ENCODE measurements at regions not wholly inside any gene's neighbourhood (a gene's known extent, or its start where the extent isn't known, plus 50 kb on each side); places are given as distances from the start of the nearest gene placed in this dataset.

DNA sequence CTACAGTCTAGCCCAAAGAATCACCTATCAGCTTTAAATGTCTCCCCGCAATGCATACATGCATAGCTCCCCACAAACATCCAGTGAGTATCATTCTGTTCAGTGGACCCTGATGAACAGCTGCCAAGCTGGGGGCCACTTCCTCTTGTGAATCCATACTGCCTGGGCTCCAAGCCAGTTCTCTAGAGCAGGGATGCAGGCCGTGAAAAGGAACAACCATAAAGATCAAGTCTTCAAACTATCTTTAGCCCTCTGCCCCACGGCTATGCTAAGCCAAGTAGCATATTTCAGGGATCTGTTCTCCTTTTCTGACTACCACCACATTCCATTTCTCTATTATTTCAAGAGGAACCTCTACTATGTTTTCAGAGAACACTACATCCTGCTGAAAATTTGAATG lies 191.7 kb upstream of the BTBD3 start:
- no peak for TF ChIP-seq CTCF (IDR thresholded peaks at IDR 0.05 in 2 of 3, conservative IDR thresholded peaks at IDR 0.05 in 1 of 3; ENCODE audit: borderline replicate concordance in 1 of 3, insufficient read depth in 1 of 3, low read depth in 2 of 3, low read length in 2 of 3)
- no peak for TF ChIP-seq POLR2A (IDR thresholded peaks at IDR 0.05; ENCODE audit: borderline replicate concordance, extremely low read depth, insufficient read depth, insufficient read length)
- no peak for TF ChIP-seq MAX (IDR thresholded peaks at IDR 0.05)
- no peak for TF ChIP-seq EZH2phosphoT487 (IDR thresholded peaks at IDR 0.05; ENCODE audit: borderline replicate concordance)
- no peak for TF ChIP-seq EGR1 (IDR thresholded peaks at IDR 0.05; ENCODE audit: low read depth)
- TF ChIP-seq, protein P1, sequence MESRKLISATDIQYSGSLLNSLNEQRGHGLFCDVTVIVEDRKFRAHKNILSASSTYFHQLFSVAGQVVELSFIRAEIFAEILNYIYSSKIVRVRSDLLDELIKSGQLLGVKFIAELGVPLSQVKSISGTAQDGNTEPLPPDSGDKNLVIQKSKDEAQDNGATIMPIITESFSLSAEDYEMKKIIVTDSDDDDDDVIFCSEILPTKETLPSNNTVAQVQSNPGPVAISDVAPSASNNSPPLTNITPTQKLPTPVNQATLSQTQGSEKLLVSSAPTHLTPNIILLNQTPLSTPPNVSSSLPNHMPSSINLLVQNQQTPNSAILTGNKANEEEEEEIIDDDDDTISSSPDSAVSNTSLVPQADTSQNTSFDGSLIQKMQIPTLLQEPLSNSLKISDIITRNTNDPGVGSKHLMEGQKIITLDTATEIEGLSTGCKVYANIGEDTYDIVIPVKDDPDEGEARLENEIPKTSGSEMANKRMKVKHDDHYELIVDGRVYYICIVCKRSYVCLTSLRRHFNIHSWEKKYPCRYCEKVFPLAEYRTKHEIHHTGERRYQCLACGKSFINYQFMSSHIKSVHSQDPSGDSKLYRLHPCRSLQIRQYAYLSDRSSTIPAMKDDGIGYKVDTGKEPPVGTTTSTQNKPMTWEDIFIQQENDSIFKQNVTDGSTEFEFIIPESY (IDR thresholded peaks at IDR 0.05; ENCODE audit: extremely low read depth, insufficient replicate concordance, low read length): no peak
- TF ChIP-seq RAD21 (IDR thresholded peaks at IDR 0.05; ENCODE audit: low read depth): no peak
- no peak for TF ChIP-seq CEBPB (IDR thresholded peaks at IDR 0.05; ENCODE audit: low read depth)
- no peak for TF ChIP-seq EZH2 (IDR thresholded peaks at IDR 0.05)
- no peak for TF ChIP-seq POLR2AphosphoS5 (IDR thresholded peaks at IDR 0.05; ENCODE audit: low read depth, low read length)
- TF ChIP-seq, protein P2, sequence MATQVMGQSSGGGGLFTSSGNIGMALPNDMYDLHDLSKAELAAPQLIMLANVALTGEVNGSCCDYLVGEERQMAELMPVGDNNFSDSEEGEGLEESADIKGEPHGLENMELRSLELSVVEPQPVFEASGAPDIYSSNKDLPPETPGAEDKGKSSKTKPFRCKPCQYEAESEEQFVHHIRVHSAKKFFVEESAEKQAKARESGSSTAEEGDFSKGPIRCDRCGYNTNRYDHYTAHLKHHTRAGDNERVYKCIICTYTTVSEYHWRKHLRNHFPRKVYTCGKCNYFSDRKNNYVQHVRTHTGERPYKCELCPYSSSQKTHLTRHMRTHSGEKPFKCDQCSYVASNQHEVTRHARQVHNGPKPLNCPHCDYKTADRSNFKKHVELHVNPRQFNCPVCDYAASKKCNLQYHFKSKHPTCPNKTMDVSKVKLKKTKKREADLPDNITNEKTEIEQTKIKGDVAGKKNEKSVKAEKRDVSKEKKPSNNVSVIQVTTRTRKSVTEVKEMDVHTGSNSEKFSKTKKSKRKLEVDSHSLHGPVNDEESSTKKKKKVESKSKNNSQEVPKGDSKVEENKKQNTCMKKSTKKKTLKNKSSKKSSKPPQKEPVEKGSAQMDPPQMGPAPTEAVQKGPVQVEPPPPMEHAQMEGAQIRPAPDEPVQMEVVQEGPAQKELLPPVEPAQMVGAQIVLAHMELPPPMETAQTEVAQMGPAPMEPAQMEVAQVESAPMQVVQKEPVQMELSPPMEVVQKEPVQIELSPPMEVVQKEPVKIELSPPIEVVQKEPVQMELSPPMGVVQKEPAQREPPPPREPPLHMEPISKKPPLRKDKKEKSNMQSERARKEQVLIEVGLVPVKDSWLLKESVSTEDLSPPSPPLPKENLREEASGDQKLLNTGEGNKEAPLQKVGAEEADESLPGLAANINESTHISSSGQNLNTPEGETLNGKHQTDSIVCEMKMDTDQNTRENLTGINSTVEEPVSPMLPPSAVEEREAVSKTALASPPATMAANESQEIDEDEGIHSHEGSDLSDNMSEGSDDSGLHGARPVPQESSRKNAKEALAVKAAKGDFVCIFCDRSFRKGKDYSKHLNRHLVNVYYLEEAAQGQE (IDR thresholded peaks at IDR 0.05; ENCODE audit: low read depth): no peak
- TF ChIP-seq YY1 (IDR thresholded peaks at IDR 0.05; ENCODE audit: extremely low read depth, insufficient replicate concordance, low read depth, low read length): no peak
